CD14-positive monocyte (primary cell): ENCODE measurements at regions not wholly inside any gene's neighbourhood (a gene's known extent, or its start where the extent isn't known, plus 50 kb on each side); places are given as distances from the start of the nearest gene placed in this dataset.

Experiments used
- DNase-seq, 3 donors: peaks; one replicate each; pipeline ENCODE4 v3.0.0-alpha.2; 2011 to 2022
- H2AFZ ChIP-seq: 2 replicates; pipeline ENCODE4 v1.6.0; 2012; ENCODE audit warnings: mild to moderate bottlenecking, low read depth, low read length, inconsistent platforms; ENCODE audit not compliant: insufficient read depth, poor library complexity, severe bottlenecking
- H3K27ac ChIP-seq, 2 donors: 1 replicate in 1 of 2; 2 replicates in 1 of 2; pipeline ENCODE4 v1.5.1; 2012 to 2013; ENCODE audit warnings: low read length in 2 of 2, control low read depth in 1 of 2, inconsistent platforms in 1 of 2, low read depth in 1 of 2, mild to moderate bottlenecking in 1 of 2
- H3K27me3 ChIP-seq, 2 donors: one replicate each; pipeline versions ENCODE4 v1.6.0 to v1.6.1; 2011 to 2013; ENCODE audit warnings: low read length in 2 of 2; ENCODE audit not compliant: control insufficient read depth in 2 of 2, insufficient read depth in 2 of 2
- H3K36me3 ChIP-seq, 2 donors: replicated peaks in 1 of 2; 1 replicate in 1 of 2; 2 replicates in 1 of 2; pipeline versions ENCODE4 v1.5.1 to v1.6.1; 2012 to 2013; ENCODE audit warnings: low read length in 2 of 2, control low read depth in 1 of 2, inconsistent platforms in 1 of 2, mild to moderate bottlenecking in 1 of 2; ENCODE audit not compliant: insufficient read depth in 2 of 2, control insufficient read depth in 1 of 2
- H3K4me1 ChIP-seq, 2 donors: 1 replicate in 1 of 2; 2 replicates in 1 of 2; pipeline versions ENCODE4 v1.5.1 to v1.6.1; 2012 to 2013; ENCODE audit warnings: low read length in 2 of 2, control low read depth in 1 of 2, inconsistent platforms in 1 of 2, mild to moderate bottlenecking in 1 of 2, moderate library complexity in 1 of 2; ENCODE audit not compliant: insufficient read depth in 2 of 2, control insufficient read depth in 1 of 2
- H3K4me2 ChIP-seq: replicated peaks from 2 replicates; pipeline ENCODE3; 2012; ENCODE audit warnings: low read length, moderate library complexity, mild to moderate bottlenecking; ENCODE audit not compliant: poor library complexity, severe bottlenecking; ENCODE audit errors: extremely low read depth
- H3K4me3 ChIP-seq, 3 experiments: fragments of 200-600 bp in 1 of 3; sonication (generic) in 1 of 3; replicated peaks in 1 of 3; 1 replicate in 2 of 3; 2 replicates in 1 of 3; pipeline ENCODE4 v1.5.1; 2011 to 2013; ENCODE audit warnings: low read length in 3 of 3, mild to moderate bottlenecking in 3 of 3, control low read depth in 2 of 3, low read depth in 2 of 3, inconsistent platforms in 1 of 3, moderate library complexity in 1 of 3
- H3K79me2 ChIP-seq: 2 replicates; pipeline ENCODE4 v1.6.0; 2012; ENCODE audit warnings: mild to moderate bottlenecking, control low read depth, inconsistent platforms, low read length, moderate library complexity; ENCODE audit not compliant: insufficient read depth
- H3K9ac ChIP-seq: 2 replicates; pipeline ENCODE4 v1.6.0; 2017; ENCODE audit warnings: low read length, mild to moderate bottlenecking; ENCODE audit not compliant: insufficient read depth, poor library complexity, severe bottlenecking
- H3K9me3 ChIP-seq, 2 donors: replicated peaks in 1 of 2; 1 replicate in 1 of 2; 2 replicates in 1 of 2; pipeline versions ENCODE4 v1.5.1 to v1.6.1; 2012 to 2013; ENCODE audit warnings: low read length in 2 of 2, control low read depth in 1 of 2; ENCODE audit not compliant: control insufficient read depth in 1 of 2, insufficient read depth in 1 of 2
- H4K20me1 ChIP-seq: 2 replicates; pipeline ENCODE4 v1.6.0; 2012; ENCODE audit warnings: mild to moderate bottlenecking, low read length, control low read depth, moderate library complexity; ENCODE audit not compliant: insufficient read depth
- H3K27ac Mint-ChIP-seq, 7 donors: one replicate each; pipeline ENCODE4 v1.8.0; 2020; ENCODE audit warnings: mild to moderate bottlenecking in 7 of 7, mixed read lengths in 7 of 7, moderate library complexity in 6 of 7, inconsistent platforms in 2 of 7
- H3K27me3 Mint-ChIP-seq, 3 donors: one replicate each; pipeline ENCODE4 v1.8.0; 2021 to 2022; ENCODE audit warnings: low read depth in 3 of 3, mild to moderate bottlenecking in 3 of 3, mixed read lengths in 3 of 3, moderate library complexity in 3 of 3, inconsistent platforms in 1 of 3
- H3K36me3 Mint-ChIP-seq, 2 donors: one replicate each; pipeline ENCODE4 v1.8.0; 2020; ENCODE audit warnings: mixed read lengths in 2 of 2, inconsistent platforms in 1 of 2, mild to moderate bottlenecking in 1 of 2
- H3K4me1 Mint-ChIP-seq: one replicate; pipeline ENCODE4 v1.8.0; 2020; ENCODE audit warnings: mild to moderate bottlenecking, mixed read lengths
- H3K4me3 Mint-ChIP-seq, 2 donors: one replicate each; pipeline ENCODE4 v1.8.0; 2020; ENCODE audit warnings: mild to moderate bottlenecking in 2 of 2, mixed read lengths in 2 of 2, moderate library complexity in 1 of 2
- H3K9me3 Mint-ChIP-seq, 7 donors: one replicate each; pipeline ENCODE4 v1.8.0; 2020 to 2022; ENCODE audit warnings: mixed read lengths in 7 of 7, mild to moderate bottlenecking in 6 of 7, moderate library complexity in 6 of 7, inconsistent platforms in 2 of 7
- WGBS: methylation state at CpG from one replicate; pipeline ENCODE4 v1.1.5; 2013; ENCODE audit warnings: missing lambda C conversion rate; ENCODE audit not compliant: insufficient coverage; 5-methylcytosine and 5-hydroxymethylcytosine counted together
- intact Hi-C, 2 donors: fragments of 100-400 bp; cut with micrococcal nuclease; formaldehyde crosslinking; loops; one replicate each; pipeline versions ENCODE4 v1.15.0 to v1.15.1; 2023
- TF ChIP-seq, protein P1 (sequence below): fragments of 200-600 bp; IDR thresholded peaks from one replicate; pipeline ENCODE4 v1.8.0; 2022; ENCODE audit warnings: antibody characterized with exemption, mild to moderate bottlenecking

DNA sequence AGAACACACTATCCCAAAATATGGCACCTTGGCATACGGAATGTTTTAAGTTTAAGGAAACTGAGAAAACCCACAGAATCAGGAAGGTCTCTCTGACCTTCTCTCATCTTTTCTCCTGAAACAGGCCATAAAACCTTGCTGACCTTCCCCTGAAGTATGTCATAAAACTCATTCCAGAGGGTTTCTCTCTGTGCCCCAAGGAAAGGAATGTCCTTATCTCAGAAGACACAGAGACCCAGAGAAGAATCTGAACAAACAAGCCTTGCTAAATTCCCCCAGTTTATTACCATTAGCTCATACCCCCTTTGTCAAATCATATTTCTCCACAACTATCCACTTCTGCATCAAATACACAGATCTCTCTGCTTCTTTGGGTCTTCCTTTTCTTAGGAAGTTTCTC is 603.1 kb downstream of the MCTP2 start:
- H3K4me1 ChIP-seq, result no peaks in the 10 kb centered on the region
- Mint-ChIP-seq H3K27ac (no peak overlapping the region), H3K9me3 (peaks cover 0 to 8% (median 6%) of the 10 kb centered on the region in 7 donors), H3K36me3 (no peaks in the 10 kb centered on the region), H3K4me1 (no peaks in the 10 kb centered on the region), H3K4me3 (no peak overlapping the region), H3K27me3 (peaks cover 0 to 1% (median 0%) of the 10 kb centered on the region in 3 donors)
- DNase-seq, result no peak
- H3K36me3 ChIP-seq, result no peaks in the 10 kb centered on the region
- H3K27me3 ChIP-seq, result no peaks in the 10 kb centered on the region
- H3K27ac ChIP-seq, result no peak overlapping the region
- H3K4me3 ChIP-seq, result no peak overlapping the region
- no CpG with 5 or more reads among the region's 1 CpG for WGBS
- no peak overlapping the region for H3K4me2 ChIP-seq
- no peaks in the 10 kb centered on the region for H4K20me1 ChIP-seq
- intact Hi-C loops, result no loop called here
- peaks cover 0 to 9% of the 10 kb centered on the region in 2 donors for H3K9me3 ChIP-seq
- TF ChIP-seq, protein P1, sequence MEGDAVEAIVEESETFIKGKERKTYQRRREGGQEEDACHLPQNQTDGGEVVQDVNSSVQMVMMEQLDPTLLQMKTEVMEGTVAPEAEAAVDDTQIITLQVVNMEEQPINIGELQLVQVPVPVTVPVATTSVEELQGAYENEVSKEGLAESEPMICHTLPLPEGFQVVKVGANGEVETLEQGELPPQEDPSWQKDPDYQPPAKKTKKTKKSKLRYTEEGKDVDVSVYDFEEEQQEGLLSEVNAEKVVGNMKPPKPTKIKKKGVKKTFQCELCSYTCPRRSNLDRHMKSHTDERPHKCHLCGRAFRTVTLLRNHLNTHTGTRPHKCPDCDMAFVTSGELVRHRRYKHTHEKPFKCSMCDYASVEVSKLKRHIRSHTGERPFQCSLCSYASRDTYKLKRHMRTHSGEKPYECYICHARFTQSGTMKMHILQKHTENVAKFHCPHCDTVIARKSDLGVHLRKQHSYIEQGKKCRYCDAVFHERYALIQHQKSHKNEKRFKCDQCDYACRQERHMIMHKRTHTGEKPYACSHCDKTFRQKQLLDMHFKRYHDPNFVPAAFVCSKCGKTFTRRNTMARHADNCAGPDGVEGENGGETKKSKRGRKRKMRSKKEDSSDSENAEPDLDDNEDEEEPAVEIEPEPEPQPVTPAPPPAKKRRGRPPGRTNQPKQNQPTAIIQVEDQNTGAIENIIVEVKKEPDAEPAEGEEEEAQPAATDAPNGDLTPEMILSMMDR, result no peak
- no peak overlapping the region for H2AFZ ChIP-seq
- no peaks in the 10 kb centered on the region for H3K79me2 ChIP-seq
- no peak overlapping the region for H3K9ac ChIP-seq

DNA sequence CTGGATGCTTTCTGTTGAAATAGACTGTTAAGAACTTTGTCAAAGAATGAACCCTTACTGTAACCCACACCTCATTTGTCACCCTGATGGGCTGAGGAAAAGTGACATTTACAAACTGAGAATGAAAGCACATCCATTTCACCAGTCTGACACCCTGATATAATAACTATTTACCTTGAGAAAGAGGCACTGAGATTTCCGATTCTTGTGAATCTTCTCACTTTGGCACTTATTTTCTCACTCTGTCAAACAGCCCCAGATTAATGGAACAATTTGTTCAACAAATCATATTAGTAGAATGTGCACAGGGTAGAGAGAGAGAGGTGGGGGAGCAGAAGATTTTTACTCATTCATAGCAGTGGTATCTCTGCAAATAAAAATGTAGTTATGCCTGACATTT is 606.9 kb downstream of the MCTP2 start:
- no peaks in the 10 kb centered on the region for H3K36me3 Mint-ChIP-seq
- no peak for DNase-seq
- H4K20me1 ChIP-seq, result no peaks in the 10 kb centered on the region

More for the DNA sequence above, 606.9 kb downstream of the MCTP2 start:
- no peaks in the 10 kb centered on the region for H3K79me2 ChIP-seq
- no peak overlapping the region for H3K4me2 ChIP-seq
- intact Hi-C loops, result no loop called here
- H3K27me3 ChIP-seq, result peaks cover 3 to 7% of the 10 kb centered on the region in 2 donors
- peaks cover 0 to 9% of the 10 kb centered on the region in 2 donors for H3K9me3 ChIP-seq
- H3K4me3 ChIP-seq, result no peak overlapping the region
- H3K9me3 Mint-ChIP-seq, result peaks cover 1 to 19% (median 9%) of the 10 kb centered on the region in 7 donors
- TF ChIP-seq, protein P1, result no peak
- H3K36me3 ChIP-seq, result no peaks in the 10 kb centered on the region
- H3K4me1 Mint-ChIP-seq, result no peaks in the 10 kb centered on the region
- no peak overlapping the region for H3K9ac ChIP-seq
- H3K4me1 ChIP-seq, result no peaks in the 10 kb centered on the region
- no peak overlapping the region for H2AFZ ChIP-seq
- no peak overlapping the region for H3K27ac Mint-ChIP-seq
- no CpG with 5 or more reads among the region's 1 CpG for WGBS
- H3K27ac ChIP-seq, result no peak overlapping the region
- peaks cover 2 to 7% (median 3%) of the 10 kb centered on the region in 3 donors for H3K27me3 Mint-ChIP-seq
- H3K4me3 Mint-ChIP-seq, result no peak overlapping the region
